ENCODE measurements at regions not wholly inside any gene's neighbourhood (a gene's known extent, or its start where the extent isn't known, plus 50 kb on each side); places are given as distances from the start of the nearest gene placed in this dataset.
"Not testable (repeated sequence)": the region's sequence is repeated elsewhere in the genome, so short reads cannot be mapped to it uniquely, and the experiment has no call there.

- no peak overlapping the region for H3K4me3 ChIP-seq
- intact Hi-C loops (cut with DNase I) = no loop called here
- no peaks in the 10 kb centered on the region for H3K27me3 ChIP-seq
- no peak for DNase-seq (ENCODE audit: extremely low spot score)
- peaks cover 0 to 7% (median 3%) of the 10 kb centered on the region in 4 donors for H3K4me1 ChIP-seq
- 72% methylated on average over 1 of the region's 1 CpG for whole genome bisulfite sequencing
- H3K9me3 ChIP-seq = peaks cover 0 to 6% (median 0%) of the 10 kb centered on the region in 4 donors
- H3K27ac ChIP-seq (replicated peaks in 1 of 4) = no peak overlapping the region
- no peaks in the 10 kb centered on the region for H3K36me3 ChIP-seq
- no peak for TF ChIP-seq EP300 (IDR thresholded peaks at IDR 0.05)
- no peak for TF ChIP-seq POLR2A (IDR thresholded peaks at IDR 0.05; ENCODE audit: low read depth)
These were observed 327.5 kb upstream of the FGF16 start for GRCh38 chrX:77119706-77120105.

- H3K4me1 ChIP-seq; intact Hi-C loops (cut with DNase I); H3K4me3 ChIP-seq; H3K27ac ChIP-seq (replicated peaks in 1 of 4); H3K36me3 ChIP-seq; H3K27me3 ChIP-seq; H3K9me3 ChIP-seq; DNase-seq (ENCODE audit: extremely low spot score): not testable (repeated sequence)
- WGBS = 94% methylated on average over 5 of the region's 5 CpGs
These were observed 323.3 kb upstream of the FGF16 start for GRCh38 chrX:77123917-77124316.

GRCh38 chrX:77127571-77127970, 319.6 kb upstream of the FGF16 start:
- peaks cover 0 to 12% (median 0%) of the 10 kb centered on the region in 4 donors for H3K9me3 ChIP-seq
- H3K36me3 ChIP-seq; H3K4me1 ChIP-seq; intact Hi-C loops (cut with DNase I); H3K27me3 ChIP-seq; DNase-seq (ENCODE audit: extremely low spot score); H3K27ac ChIP-seq (replicated peaks in 1 of 4); H3K4me3 ChIP-seq: not testable (repeated sequence)
- 55% methylated on average over 2 of the region's 2 CpGs for WGBS

- no peak for TF ChIP-seq CTCF (IDR thresholded peaks at IDR 0.05)
- H3K4me1 ChIP-seq = no peaks in the 10 kb centered on the region
- no peaks in the 10 kb centered on the region for H3K36me3 ChIP-seq
- intact Hi-C loops (cut with DNase I) = no loop called here
- no peak overlapping the region for H3K4me3 ChIP-seq
- H3K27me3 ChIP-seq = no peaks in the 10 kb centered on the region
- no peak overlapping the region for H3K27ac ChIP-seq (replicated peaks in 1 of 4)
- no peak for DNase-seq (ENCODE audit: extremely low spot score)
- peaks cover 0 to 4% (median 0%) of the 10 kb centered on the region in 4 donors for H3K9me3 ChIP-seq
- WGBS = 68% methylated on average over 4 of the region's 7 CpGs
These were observed 303.3 kb upstream of the FGF16 start for GRCh38 chrX:77143907-77144306.

GRCh38 chrX:77160301-77160700, 286.9 kb upstream of the FGF16 start:
- no peak for DNase-seq (ENCODE audit: extremely low spot score)
- no peaks in the 10 kb centered on the region for H3K27me3 ChIP-seq
- no peak overlapping the region for H3K27ac ChIP-seq (replicated peaks in 1 of 4)
- intact Hi-C loops (cut with DNase I) = no loop called here
- TF ChIP-seq CTCF (IDR thresholded peaks at IDR 0.05) (peak in 1 of 3 experiments; percentile 7), POLR2AphosphoS5 (IDR thresholded peaks at IDR 0.05) (no peak), EP300 (IDR thresholded peaks at IDR 0.05) (no peak), POLR2A (IDR thresholded peaks at IDR 0.05; ENCODE audit: low read depth) (no peak)
- WGBS = no CpG with 5 or more reads among the region's 2 CpGs
- peaks cover 0 to 6% (median 0%) of the 10 kb centered on the region in 4 donors for H3K9me3 ChIP-seq
- no peaks in the 10 kb centered on the region for H3K36me3 ChIP-seq
- no peak overlapping the region for H3K4me3 ChIP-seq
- no peaks in the 10 kb centered on the region for H3K4me1 ChIP-seq

GRCh38 chrX:77162777-77163176, 284.4 kb upstream of the FGF16 start:
- H3K27ac ChIP-seq (replicated peaks in 1 of 4) = no peak overlapping the region
- no peak for DNase-seq (ENCODE audit: extremely low spot score)
- peaks cover 0 to 6% (median 0%) of the 10 kb centered on the region in 4 donors for H3K9me3 ChIP-seq
- no peaks in the 10 kb centered on the region for H3K4me1 ChIP-seq
- no peak overlapping the region for H3K4me3 ChIP-seq
- no peaks in the 10 kb centered on the region for H3K36me3 ChIP-seq
- intact Hi-C loops (cut with DNase I) = no loop called here
- no peak for TF ChIP-seq POLR2AphosphoS5 (IDR thresholded peaks at IDR 0.05)
- TF ChIP-seq EP300 (IDR thresholded peaks at IDR 0.05) = no peak
- no peak for TF ChIP-seq POLR2A (IDR thresholded peaks at IDR 0.05; ENCODE audit: low read depth)
- TF ChIP-seq CTCF (IDR thresholded peaks at IDR 0.05) = no peak
- no peaks in the 10 kb centered on the region for H3K27me3 ChIP-seq
- WGBS = 73% methylated on average over 1 of the region's 1 CpG
